ENCODE measurements at regions not wholly inside any gene's neighbourhood (a gene's known extent, or its start where the extent isn't known, plus 50 kb on each side); places are given as distances from the start of the nearest gene placed in this dataset.
"Not testable (repeated sequence)": the region's sequence is repeated elsewhere in the genome, so short reads cannot be mapped to it uniquely, and the experiment has no call there.

DNA sequence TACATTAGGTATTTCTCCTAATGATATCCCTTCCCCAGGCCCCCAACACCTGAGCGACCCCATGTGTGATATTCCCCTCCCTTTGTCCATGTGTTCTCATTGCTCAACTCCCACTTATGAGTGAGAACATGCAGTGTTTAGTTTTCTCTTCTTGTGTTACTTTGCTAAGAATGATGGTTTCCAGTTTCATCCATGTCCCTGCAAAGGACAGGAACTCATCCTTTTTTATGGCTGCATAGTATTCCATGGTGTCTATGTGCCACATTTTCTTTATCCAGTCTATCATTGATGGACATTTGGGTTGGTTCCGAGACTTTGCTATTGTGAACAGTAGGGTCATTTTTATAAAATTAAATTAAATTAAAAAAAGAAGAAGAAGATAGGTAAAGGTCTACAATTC is 187.3 kb upstream of the PFKP start:
- TF ChIP-seq RAD21 (IDR thresholded peaks at IDR 0.05; ENCODE audit: low read length); POLR2A (IDR thresholded peaks at IDR 0.05; ENCODE audit: low read depth, low read length); SMC3 (IDR thresholded peaks at IDR 0.05; ENCODE audit: low read depth, low read length); MXI1 (IDR thresholded peaks at IDR 0.05; ENCODE audit: borderline replicate concordance, low read depth, low read length); CHD1 (IDR thresholded peaks at IDR 0.05; ENCODE audit: low read depth, low read length); MAZ (IDR thresholded peaks at IDR 0.05; ENCODE audit: borderline replicate concordance, low read depth, low read length); CEBPB (IDR thresholded peaks at IDR 0.05; ENCODE audit: low read depth, low read length); RFX5 (IDR thresholded peaks at IDR 0.05; ENCODE audit: low read depth, low read length); MAFK (IDR thresholded peaks at IDR 0.05; ENCODE audit: low read depth, low read length); BHLHE40 (IDR thresholded peaks at IDR 0.05; ENCODE audit: low read depth, low read length): not testable (repeated sequence)
- TF ChIP-seq, protein P1, sequence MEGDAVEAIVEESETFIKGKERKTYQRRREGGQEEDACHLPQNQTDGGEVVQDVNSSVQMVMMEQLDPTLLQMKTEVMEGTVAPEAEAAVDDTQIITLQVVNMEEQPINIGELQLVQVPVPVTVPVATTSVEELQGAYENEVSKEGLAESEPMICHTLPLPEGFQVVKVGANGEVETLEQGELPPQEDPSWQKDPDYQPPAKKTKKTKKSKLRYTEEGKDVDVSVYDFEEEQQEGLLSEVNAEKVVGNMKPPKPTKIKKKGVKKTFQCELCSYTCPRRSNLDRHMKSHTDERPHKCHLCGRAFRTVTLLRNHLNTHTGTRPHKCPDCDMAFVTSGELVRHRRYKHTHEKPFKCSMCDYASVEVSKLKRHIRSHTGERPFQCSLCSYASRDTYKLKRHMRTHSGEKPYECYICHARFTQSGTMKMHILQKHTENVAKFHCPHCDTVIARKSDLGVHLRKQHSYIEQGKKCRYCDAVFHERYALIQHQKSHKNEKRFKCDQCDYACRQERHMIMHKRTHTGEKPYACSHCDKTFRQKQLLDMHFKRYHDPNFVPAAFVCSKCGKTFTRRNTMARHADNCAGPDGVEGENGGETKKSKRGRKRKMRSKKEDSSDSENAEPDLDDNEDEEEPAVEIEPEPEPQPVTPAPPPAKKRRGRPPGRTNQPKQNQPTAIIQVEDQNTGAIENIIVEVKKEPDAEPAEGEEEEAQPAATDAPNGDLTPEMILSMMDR (conservative IDR thresholded peaks at IDR 0.05; ENCODE audit: low read depth, low read length): not testable (repeated sequence)
- TF ChIP-seq, protein P2, sequence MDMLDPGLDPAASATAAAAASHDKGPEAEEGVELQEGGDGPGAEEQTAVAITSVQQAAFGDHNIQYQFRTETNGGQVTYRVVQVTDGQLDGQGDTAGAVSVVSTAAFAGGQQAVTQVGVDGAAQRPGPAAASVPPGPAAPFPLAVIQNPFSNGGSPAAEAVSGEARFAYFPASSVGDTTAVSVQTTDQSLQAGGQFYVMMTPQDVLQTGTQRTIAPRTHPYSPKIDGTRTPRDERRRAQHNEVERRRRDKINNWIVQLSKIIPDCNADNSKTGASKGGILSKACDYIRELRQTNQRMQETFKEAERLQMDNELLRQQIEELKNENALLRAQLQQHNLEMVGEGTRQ (IDR thresholded peaks at IDR 0.05; ENCODE audit: low read depth, low read length): not testable (repeated sequence)
- TF ChIP-seq, protein P3, sequence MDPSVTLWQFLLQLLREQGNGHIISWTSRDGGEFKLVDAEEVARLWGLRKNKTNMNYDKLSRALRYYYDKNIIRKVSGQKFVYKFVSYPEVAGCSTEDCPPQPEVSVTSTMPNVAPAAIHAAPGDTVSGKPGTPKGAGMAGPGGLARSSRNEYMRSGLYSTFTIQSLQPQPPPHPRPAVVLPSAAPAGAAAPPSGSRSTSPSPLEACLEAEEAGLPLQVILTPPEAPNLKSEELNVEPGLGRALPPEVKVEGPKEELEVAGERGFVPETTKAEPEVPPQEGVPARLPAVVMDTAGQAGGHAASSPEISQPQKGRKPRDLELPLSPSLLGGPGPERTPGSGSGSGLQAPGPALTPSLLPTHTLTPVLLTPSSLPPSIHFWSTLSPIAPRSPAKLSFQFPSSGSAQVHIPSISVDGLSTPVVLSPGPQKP (IDR thresholded peaks at IDR 0.05; ENCODE audit: borderline replicate concordance, low read depth, low read length): not testable (repeated sequence)
